ENCODE measurements at regions not wholly inside any gene's neighbourhood (a gene's known extent, or its start where the extent isn't known, plus 50 kb on each side); places are given as distances from the start of the nearest gene placed in this dataset.

- in situ Hi-C loops (cut with HindIII; ENCODE audit: low pct_unique_long_range_greater_than_20kb, low sequenced_read_pairs): no loop called here
- DNase-seq (ENCODE audit: low read depth): no peak
Measured at GRCh38 chr3:66761093-66761780, 236.9 kb upstream of the KBTBD8 start.

- in situ Hi-C loops (cut with HindIII; ENCODE audit: low pct_unique_long_range_greater_than_20kb, low sequenced_read_pairs): no loop called here
- DNase-seq (ENCODE audit: low read depth): no peak
Measured at GRCh38 chr3:66762916-66763693, 235.0 kb upstream of the KBTBD8 start.

- in situ Hi-C loops (cut with HindIII; ENCODE audit: low pct_unique_long_range_greater_than_20kb, low sequenced_read_pairs): no loop called here
- no peak for DNase-seq (ENCODE audit: low read depth)
Measured at GRCh38 chr3:66778107-66778506, 220.0 kb upstream of the KBTBD8 start.

- in situ Hi-C loops (cut with HindIII; ENCODE audit: low pct_unique_long_range_greater_than_20kb, low sequenced_read_pairs): no loop called here
- DNase-seq (ENCODE audit: low read depth): no peak
Measured at GRCh38 chr3:66778777-66779176, 219.3 kb upstream of the KBTBD8 start.

GRCh38 chr3:66785191-66785909 is 212.8 kb upstream of the KBTBD8 start:
- DNase-seq (ENCODE audit: low read depth): no peak
- in situ Hi-C loops (cut with HindIII; ENCODE audit: low pct_unique_long_range_greater_than_20kb, low sequenced_read_pairs): no loop called here

- no peak for DNase-seq (ENCODE audit: low read depth)
- in situ Hi-C loops (cut with HindIII; ENCODE audit: low pct_unique_long_range_greater_than_20kb, low sequenced_read_pairs): no loop called here
Measured at GRCh38 chr3:66789580-66790237, 208.4 kb upstream of the KBTBD8 start.

- no peak for DNase-seq (ENCODE audit: low read depth)
- in situ Hi-C loops (cut with HindIII; ENCODE audit: low pct_unique_long_range_greater_than_20kb, low sequenced_read_pairs): no loop called here
Measured at GRCh38 chr3:66792086-66792485, 206.0 kb upstream of the KBTBD8 start.

- in situ Hi-C loops (cut with HindIII; ENCODE audit: low pct_unique_long_range_greater_than_20kb, low sequenced_read_pairs): no loop called here
- no peak for DNase-seq (ENCODE audit: low read depth)
Measured at GRCh38 chr3:66795365-66795764, 202.7 kb upstream of the KBTBD8 start.

GRCh38 chr3:66796343-66796742 is 201.8 kb upstream of the KBTBD8 start:
- in situ Hi-C loops (cut with HindIII; ENCODE audit: low pct_unique_long_range_greater_than_20kb, low sequenced_read_pairs): no loop called here

GRCh38 chr3:66797889-66798560 is 200.1 kb upstream of the KBTBD8 start:
- DNase-seq (ENCODE audit: low read depth): no peak
- in situ Hi-C loops (cut with HindIII; ENCODE audit: low pct_unique_long_range_greater_than_20kb, low sequenced_read_pairs): no loop called here

More at GRCh38 chr3:66796343-66796742, 201.8 kb upstream of the KBTBD8 start:
- DNase-seq (ENCODE audit: low read depth): no peak

GRCh38 chr3:66800941-66801545 is 197.1 kb upstream of the KBTBD8 start:
- in situ Hi-C loops (cut with HindIII; ENCODE audit: low pct_unique_long_range_greater_than_20kb, low sequenced_read_pairs): no loop called here
- no peak for DNase-seq (ENCODE audit: low read depth)

GRCh38 chr3:66803206-66803605 is 194.9 kb upstream of the KBTBD8 start:
- in situ Hi-C loops (cut with HindIII; ENCODE audit: low pct_unique_long_range_greater_than_20kb, low sequenced_read_pairs): no loop called here
- no peak for DNase-seq (ENCODE audit: low read depth)

- in situ Hi-C loops (cut with HindIII; ENCODE audit: low pct_unique_long_range_greater_than_20kb, low sequenced_read_pairs): no loop called here
- no peak for DNase-seq (ENCODE audit: low read depth)
Measured at GRCh38 chr3:66803721-66804695, 194.1 kb upstream of the KBTBD8 start.

- no peak for DNase-seq (ENCODE audit: low read depth)
- in situ Hi-C loops (cut with HindIII; ENCODE audit: low pct_unique_long_range_greater_than_20kb, low sequenced_read_pairs): no loop called here
Measured at GRCh38 chr3:66808891-66809594, 189.1 kb upstream of the KBTBD8 start.

GRCh38 chr3:66809595-66809958 is 188.5 kb upstream of the KBTBD8 start:
- DNase-seq (ENCODE audit: low read depth): no peak
- in situ Hi-C loops (cut with HindIII; ENCODE audit: low pct_unique_long_range_greater_than_20kb, low sequenced_read_pairs): no loop called here

GRCh38 chr3:66812136-66812535 is 186.0 kb upstream of the KBTBD8 start:
- DNase-seq (ENCODE audit: low read depth): no peak
- in situ Hi-C loops (cut with HindIII; ENCODE audit: low pct_unique_long_range_greater_than_20kb, low sequenced_read_pairs): no loop called here
